ENCODE measurements at regions not wholly inside any gene's neighbourhood (a gene's known extent, or its start where the extent isn't known, plus 50 kb on each side); places are given as distances from the start of the nearest gene placed in this dataset.

GRCh38 chr18:43635397-43635796 is 358.1 kb upstream of the SYT4 start:
- DNase-seq (ENCODE audit: extremely low read depth in 1 of 2, low read depth in 1 of 2), result no peak

GRCh38 chr18:43642727-43643330 is 365.5 kb upstream of the SYT4 start:
- DNase-seq (ENCODE audit: extremely low read depth in 1 of 2, low read depth in 1 of 2), result no peak

GRCh38 chr18:43648002-43648401 is 370.7 kb upstream of the SYT4 start:
- no peak for DNase-seq (ENCODE audit: extremely low read depth in 1 of 2, low read depth in 1 of 2)

- no peak for DNase-seq (ENCODE audit: extremely low read depth in 1 of 2, low read depth in 1 of 2)
These were observed 372.5 kb upstream of the SYT4 start for GRCh38 chr18:43649649-43650357.

GRCh38 chr18:43650426-43650825 is 373.1 kb upstream of the SYT4 start:
- no peak for DNase-seq (ENCODE audit: extremely low read depth in 1 of 2, low read depth in 1 of 2)

- no peak for DNase-seq (ENCODE audit: extremely low read depth in 1 of 2, low read depth in 1 of 2)
These were observed 373.8 kb upstream of the SYT4 start for GRCh38 chr18:43651057-43651456.

- DNase-seq (ENCODE audit: extremely low read depth in 1 of 2, low read depth in 1 of 2), result no peak
These were observed 379.3 kb upstream of the SYT4 start for GRCh38 chr18:43656547-43656946.

GRCh38 chr18:43661570-43661969 is 384.3 kb upstream of the SYT4 start:
- no peak for DNase-seq (ENCODE audit: extremely low read depth in 1 of 2, low read depth in 1 of 2)

GRCh38 chr18:43662657-43663056 is 385.4 kb upstream of the SYT4 start:
- no peak for DNase-seq (ENCODE audit: extremely low read depth in 1 of 2, low read depth in 1 of 2)

GRCh38 chr18:43663159-43663558 is 385.9 kb upstream of the SYT4 start:
- DNase-seq (ENCODE audit: extremely low read depth in 1 of 2, low read depth in 1 of 2), result no peak

GRCh38 chr18:43664487-43665008 is 387.3 kb upstream of the SYT4 start:
- no peak for DNase-seq (ENCODE audit: extremely low read depth in 1 of 2, low read depth in 1 of 2)

GRCh38 chr18:43665105-43665788 is 388.0 kb upstream of the SYT4 start:
- no peak for DNase-seq (ENCODE audit: extremely low read depth in 1 of 2, low read depth in 1 of 2)

GRCh38 chr18:43668866-43669265 is 391.6 kb upstream of the SYT4 start:
- no peak for DNase-seq (ENCODE audit: extremely low read depth in 1 of 2, low read depth in 1 of 2)

GRCh38 chr18:43671431-43671830 is 394.1 kb upstream of the SYT4 start:
- no peak for DNase-seq (ENCODE audit: extremely low read depth in 1 of 2, low read depth in 1 of 2)

- DNase-seq (ENCODE audit: extremely low read depth in 1 of 2, low read depth in 1 of 2), result no peak
These were observed 402.8 kb upstream of the SYT4 start for GRCh38 chr18:43680096-43680495.

- no peak for DNase-seq (ENCODE audit: extremely low read depth in 1 of 2, low read depth in 1 of 2)
These were observed 404.4 kb upstream of the SYT4 start for GRCh38 chr18:43681661-43682060.

GRCh38 chr18:43682196-43682595 is 404.9 kb upstream of the SYT4 start:
- DNase-seq (ENCODE audit: extremely low read depth in 1 of 2, low read depth in 1 of 2), result no peak

- DNase-seq (ENCODE audit: extremely low read depth in 1 of 2, low read depth in 1 of 2), result no peak
These were observed 409.4 kb upstream of the SYT4 start for GRCh38 chr18:43686709-43687108.

GRCh38 chr18:43692099-43692690 is 414.9 kb upstream of the SYT4 start:
- no peak for DNase-seq (ENCODE audit: extremely low read depth in 1 of 2, low read depth in 1 of 2)

- DNase-seq (ENCODE audit: extremely low read depth in 1 of 2, low read depth in 1 of 2), result no peak
These were observed 425.1 kb upstream of the SYT4 start for GRCh38 chr18:43702399-43702798.

- DNase-seq (ENCODE audit: extremely low read depth in 1 of 2, low read depth in 1 of 2), result no peak
These were observed 425.8 kb upstream of the SYT4 start for GRCh38 chr18:43703050-43703449.

- no peak for DNase-seq (ENCODE audit: extremely low read depth in 1 of 2, low read depth in 1 of 2)
These were observed 428.6 kb upstream of the SYT4 start for GRCh38 chr18:43705850-43706249.
